DND-41 (cell line): ENCODE measurements at regions not wholly inside any gene's neighbourhood (a gene's known extent, or its start where the extent isn't known, plus 50 kb on each side); places are given as distances from the start of the nearest gene placed in this dataset.

Source experiments
- ATAC-seq: fragments of 200-7000 bp; cut with Tn5 transposase; 3 replicates; pipeline ENCODE4 v1.9.1; 2021; ENCODE audit warnings: low read depth; ENCODE audit not compliant: insufficient read depth
- DNase-seq: peaks from one replicate; pipeline ENCODE4 v3.0.0-alpha.2; 2020
- H2AFZ ChIP-seq: 2 replicates; pipeline ENCODE4 v1.6.0; 2012; ENCODE audit warnings: low read depth, low read length
- H3K27ac ChIP-seq: 2 replicates; pipeline ENCODE4 v1.5.1; 2012; ENCODE audit warnings: low read length, inconsistent platforms
- H3K27me3 ChIP-seq: fragments of 200-600 bp; sonication (generic); 2 replicates; pipeline ENCODE4 v1.6.0; 2012; ENCODE audit warnings: low read length, mild to moderate bottlenecking, inconsistent platforms; ENCODE audit not compliant: insufficient read depth, poor library complexity
- H3K36me3 ChIP-seq: 2 replicates; pipeline ENCODE4 v1.5.1; 2012; ENCODE audit warnings: low read length, inconsistent platforms; ENCODE audit not compliant: insufficient read depth
- H3K4me1 ChIP-seq: 2 replicates; pipeline ENCODE4 v1.5.1; 2012; ENCODE audit warnings: mild to moderate bottlenecking, low read length; ENCODE audit not compliant: insufficient read depth
- H3K4me2 ChIP-seq: 2 replicates; pipeline ENCODE4 v1.6.0; 2012; ENCODE audit warnings: mild to moderate bottlenecking, moderate library complexity, low read length, inconsistent platforms; ENCODE audit not compliant: insufficient read depth
- H3K4me3 ChIP-seq, 2 experiments: fragments of 200-600 bp in 1 of 2; shearing (Covaris generic) in 1 of 2; 2 replicates each; pipeline ENCODE4 v1.5.1; 2012 to 2016; ENCODE audit warnings: inconsistent platforms in 2 of 2, low read length in 2 of 2, mild to moderate bottlenecking in 2 of 2, low read depth in 1 of 2, moderate library complexity in 1 of 2
- H3K79me2 ChIP-seq: 2 replicates; pipeline ENCODE4 v1.6.0; 2012; ENCODE audit warnings: low read length, inconsistent platforms; ENCODE audit not compliant: insufficient read depth
- H3K9ac ChIP-seq: 2 replicates; pipeline ENCODE4 v1.6.0; 2012; ENCODE audit warnings: low read depth, mild to moderate bottlenecking, inconsistent platforms, low read length, moderate library complexity
- H3K9me3 ChIP-seq: 2 replicates; pipeline ENCODE4 v1.5.1; 2012; ENCODE audit warnings: low read length, moderate library complexity, mild to moderate bottlenecking, inconsistent platforms; ENCODE audit not compliant: insufficient read depth, severe bottlenecking
- H4K20me1 ChIP-seq: 2 replicates; pipeline ENCODE4 v1.6.0; 2012; ENCODE audit warnings: low read length; ENCODE audit not compliant: insufficient read depth
- CTCF ChIP-seq: IDR thresholded peaks from 2 replicates; pipeline ENCODE4 v1.5.1; 2012; ENCODE audit warnings: borderline replicate concordance, low read length, moderate library complexity, mild to moderate bottlenecking; ENCODE audit not compliant: poor library complexity, severe bottlenecking; ENCODE audit errors: extremely low read depth
- EZH2 ChIP-seq: IDR thresholded peaks from 3 replicates; pipeline ENCODE4 v1.6.1; 2012; ENCODE audit warnings: borderline replicate concordance, low read depth, mild to moderate bottlenecking, moderate library complexity, low read length, inconsistent platforms; ENCODE audit not compliant: severe bottlenecking

DNA sequence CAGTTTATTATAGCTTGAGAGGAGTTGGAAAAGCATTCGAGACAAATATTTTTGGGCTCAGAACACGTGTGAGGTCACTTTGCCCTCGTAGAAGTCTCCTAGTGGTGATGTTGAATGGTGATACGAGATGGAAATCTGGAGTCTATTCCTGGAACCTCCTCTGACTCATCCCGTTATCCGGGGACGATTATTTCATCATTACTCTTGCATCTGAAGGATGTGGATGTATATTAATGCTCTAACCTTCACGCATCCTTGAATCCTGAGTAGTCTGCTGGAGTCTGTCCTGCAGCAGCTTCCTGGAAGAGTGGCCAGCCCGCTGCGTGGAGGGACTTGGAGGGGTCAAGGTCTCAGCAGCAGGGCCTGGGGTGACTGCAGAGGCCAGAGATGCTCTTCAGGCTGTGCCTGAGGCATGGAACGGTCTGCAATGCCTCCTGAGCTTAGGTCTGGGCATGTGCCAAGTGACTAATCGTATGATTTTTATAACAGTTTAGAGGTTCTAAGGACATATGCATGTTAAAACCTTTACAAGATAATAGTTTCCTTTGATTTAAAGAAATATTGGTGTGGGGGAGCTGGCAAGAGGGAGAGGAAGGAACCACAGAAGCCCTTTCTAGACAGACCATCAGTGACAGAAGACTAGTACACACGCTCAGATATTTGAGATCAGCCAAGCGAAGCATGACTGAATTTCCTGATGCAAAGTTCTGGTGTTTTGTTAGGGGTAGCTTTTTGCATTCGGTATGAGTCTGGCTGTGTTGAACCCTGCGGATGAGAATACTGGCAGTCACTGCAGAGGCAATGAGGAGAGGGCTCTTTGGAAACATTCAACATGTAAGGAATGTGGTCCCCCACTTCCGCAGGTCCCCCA, 400.2 kb downstream of the QKI start:
- DNase-seq: no peak
- no peaks in the 10 kb centered on the region for H3K79me2 ChIP-seq
- H2AFZ ChIP-seq: no peak overlapping the region
- no peak overlapping the region for H3K27ac ChIP-seq
- H3K4me3 ChIP-seq: no peak overlapping the region
- H3K9ac ChIP-seq: no peak overlapping the region
- no peaks in the 10 kb centered on the region for H3K9me3 ChIP-seq
- H3K4me1 ChIP-seq: no peaks in the 10 kb centered on the region
- ATAC-seq: no peak
- no peaks in the 10 kb centered on the region for H4K20me1 ChIP-seq
- TF ChIP-seq EZH2: no peak
- TF ChIP-seq CTCF: no peak
- H3K36me3 ChIP-seq: no peaks in the 10 kb centered on the region
- no peaks in the 10 kb centered on the region for H3K27me3 ChIP-seq
- H3K4me2 ChIP-seq: no peak overlapping the region

DNA sequence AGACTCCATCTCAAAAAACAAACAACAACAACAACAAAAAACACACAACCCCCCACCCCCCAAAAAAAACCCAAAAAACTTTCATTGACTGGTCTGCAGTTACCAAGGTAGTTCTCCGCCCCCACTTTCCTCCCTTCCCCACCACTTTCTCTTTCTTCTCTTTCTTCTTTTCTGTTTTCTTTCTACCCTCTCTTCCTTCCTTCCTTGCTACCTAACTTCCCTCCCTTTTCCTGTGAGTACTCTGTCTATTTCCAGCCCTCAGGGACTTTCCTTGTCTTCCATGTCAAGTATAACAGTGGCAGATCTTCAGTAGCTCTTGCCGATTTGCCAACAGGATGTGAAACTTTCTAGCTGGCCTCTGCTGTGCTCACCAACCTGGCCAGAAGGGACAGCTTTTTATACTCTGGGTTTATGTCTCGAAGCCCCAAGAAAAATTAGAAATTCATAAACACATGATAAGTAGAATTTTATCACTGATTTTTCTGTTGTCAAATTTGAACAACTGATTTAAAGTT, 399.5 kb downstream of the QKI start:
- H2AFZ ChIP-seq: no peak overlapping the region
- no peaks in the 10 kb centered on the region for H3K9me3 ChIP-seq
- no peak overlapping the region for H3K9ac ChIP-seq
- no peak for ATAC-seq
- H3K27me3 ChIP-seq: no peaks in the 10 kb centered on the region
- no peak overlapping the region for H3K4me3 ChIP-seq
- no peak overlapping the region for H3K4me2 ChIP-seq
- H4K20me1 ChIP-seq: no peaks in the 10 kb centered on the region
- no peaks in the 10 kb centered on the region for H3K36me3 ChIP-seq
- TF ChIP-seq CTCF (no peak), EZH2 (no peak)
- H3K27ac ChIP-seq: no peak overlapping the region
- no peaks in the 10 kb centered on the region for H3K4me1 ChIP-seq
- H3K79me2 ChIP-seq: no peaks in the 10 kb centered on the region
- DNase-seq: no peak

- no peak for ATAC-seq
- Histone ChIP-seq H4K20me1 (no peaks in the 10 kb centered on the region), H3K4me1 (no peaks in the 10 kb centered on the region), H3K27me3 (no peaks in the 10 kb centered on the region), H3K27ac (no peak overlapping the region), H3K9ac (no peak overlapping the region), H2AFZ (no peak overlapping the region), H3K4me3 (no peak overlapping the region), H3K9me3 (no peaks in the 10 kb centered on the region), H3K79me2 (no peaks in the 10 kb centered on the region), H3K4me2 (no peak overlapping the region), H3K36me3 (no peaks in the 10 kb centered on the region)
- DNase-seq: no peak
- no peak for TF ChIP-seq CTCF
- no peak for TF ChIP-seq EZH2
Measured at GRCh38 chr6:163811317-163811716, 396.8 kb downstream of the QKI start.
